A549 (cell line): ENCODE measurements at regions not wholly inside any gene's neighbourhood (a gene's known extent, or its start where the extent isn't known, plus 50 kb on each side); places are given as distances from the start of the nearest gene placed in this dataset.

Experiments
- ATAC-seq, 2 experiments: fragments of 200-7000 bp in 1 of 2; fragments of >200 bp in 1 of 2; cut with Nextera tagmentation in 1 of 2; cut with Tn5 transposase in 1 of 2; 3 replicates each; pipeline versions ENCODE4 v1.8.0 to v1.9.1; 2018 to 2020; ENCODE audit warnings: mild to moderate bottlenecking in 1 of 2, moderate library complexity in 1 of 2
- CTCF ChIA-PET: fragments of 300-600 bp; sonication (Branson Sonifier 250); formaldehyde crosslinking; extraction: SDS; loops from one replicate; lab custom pipeline; 2021; ENCODE audit warnings: antibody characterized with exemption, inconsistent platforms; lab: Yijun Ruan, JAX
- POLR2A ChIA-PET: fragments of 350-600 bp; formaldehyde crosslinking; extraction: SDS; loops from one replicate; lab custom pipeline; 2021; ENCODE audit warnings: antibody characterized with exemption, inconsistent platforms; lab: Yijun Ruan, JAX
- DNase-seq, 2 experiments: peaks; one replicate each; pipeline versions ENCODE4 v3.0.0 to v3.0.0-alpha.2; 2011 to 2016; ENCODE audit warnings: low read depth in 1 of 2, low spot score in 1 of 2
- FAIRE-seq: peaks from 2 replicates; lab custom pipeline; 2011; peaks lifted over from hg19 to GRCh38; lab: Jason Lieb, UNC
- H3K27ac ChIP-seq, 2 experiments: fragments of >200 bp; sonication (Bioruptor Twin); formaldehyde crosslinking; 3 replicates each; pipeline ENCODE4 v1.5.1; 2016 to 2017
- H3K4me1 ChIP-seq: fragments of >200 bp; sonication (Bioruptor Twin); formaldehyde crosslinking; 3 replicates; pipeline ENCODE4 v1.6.1; 2016
- H3K4me2 ChIP-seq: fragments of >200 bp; sonication (Bioruptor Twin); formaldehyde crosslinking; 3 replicates; pipeline ENCODE4 v1.6.1; 2016
- H3K4me3 ChIP-seq: fragments of >200 bp; sonication (Bioruptor Twin); formaldehyde crosslinking; 3 replicates; pipeline ENCODE4 v1.5.1; 2016
- H3K9me3 ChIP-seq: fragments of >200 bp; sonication (Bioruptor Twin); formaldehyde crosslinking; 3 replicates; pipeline ENCODE4 v1.6.1; 2016
- CHD4 ChIP-seq: fragments of 200-600 bp; sonication (generic); IDR thresholded peaks from 2 replicates; pipeline ENCODE4 v1.6.1; 2016; ENCODE audit warnings: antibody characterized with exemption, mild to moderate bottlenecking, borderline replicate concordance
- EHMT2 ChIP-seq: fragments of 200-600 bp; sonication (generic); IDR thresholded peaks from 2 replicates; pipeline ENCODE4 v1.6.1; 2016; ENCODE audit warnings: antibody characterized with exemption, low read depth, mild to moderate bottlenecking, moderate library complexity
- ESRRA ChIP-seq: fragments of 150-350 bp; IDR thresholded peaks from 2 replicates; pipeline ENCODE4 v1.6.1; 2014; ENCODE audit warnings: mild to moderate bottlenecking, low read length, borderline replicate concordance
- FOSB ChIP-seq: fragments of 250-450 bp; sonication (Bioruptor Pico); IDR thresholded peaks from 2 replicates; pipeline ENCODE4 v1.5.0; 2020; ENCODE audit warnings: mild to moderate bottlenecking, moderate library complexity
- HOXA7 ChIP-seq: fragments of 250-450 bp; sonication (Bioruptor Pico); IDR thresholded peaks from 2 replicates; pipeline ENCODE4 v1.5.0; 2020; ENCODE audit warnings: mild to moderate bottlenecking, moderate library complexity
- JUN ChIP-seq, 2 experiments: fragments of >200 bp; sonication (Bioruptor Twin); formaldehyde crosslinking; IDR thresholded peaks; 2 replicates in 1 of 2; 3 replicates in 1 of 2; pipeline ENCODE4 v1.6.1; 2016 to 2017
- JUNB ChIP-seq: fragments of >200 bp; sonication (Bioruptor Twin); formaldehyde crosslinking; IDR thresholded peaks from 2 replicates; pipeline ENCODE4 v1.6.1; 2016
- MYC ChIP-seq: IDR thresholded peaks from 2 replicates; pipeline ENCODE4 v1.6.1; 2012; ENCODE audit warnings: mild to moderate bottlenecking, inconsistent platforms, low read length, improper control_type of control experiment, borderline replicate concordance
- NFE2L2 ChIP-seq: fragments of 150-350 bp; conservative IDR thresholded peaks from 2 replicates; pipeline ENCODE4 v1.6.1; 2014; ENCODE audit warnings: low read length
- PHF8 ChIP-seq: fragments of 200-600 bp; sonication (generic); IDR thresholded peaks from 2 replicates; pipeline ENCODE4 v1.6.1; 2016; ENCODE audit warnings: low read depth, mild to moderate bottlenecking, antibody characterized with exemption, moderate library complexity, borderline replicate concordance
- RCOR1 ChIP-seq: fragments of 150-350 bp; IDR thresholded peaks from 2 replicates; pipeline ENCODE4 v1.6.1; 2014; ENCODE audit warnings: antibody characterized with exemption, low read length, low read depth
- RNF2 ChIP-seq: fragments of 200-600 bp; sonication (generic); IDR thresholded peaks from 2 replicates; pipeline ENCODE4 v1.6.1; 2016; ENCODE audit warnings: low read depth, mild to moderate bottlenecking, antibody characterized with exemption, moderate library complexity, borderline replicate concordance
- TP53 ChIP-seq: fragments of 250-450 bp; sonication (Bioruptor Pico); IDR thresholded peaks from 2 replicates; pipeline ENCODE4 v1.5.0; 2021; ENCODE audit warnings: mild to moderate bottlenecking, moderate library complexity
- ZFP36 ChIP-seq: fragments of 450-650 bp; IDR thresholded peaks from 2 replicates; pipeline ENCODE4 v1.6.1; 2014; ENCODE audit warnings: borderline replicate concordance; ENCODE audit not compliant: partially characterized antibody
- ZSCAN20 ChIP-seq: fragments of 250-450 bp; sonication (Bioruptor Pico); IDR thresholded peaks from 2 replicates; pipeline ENCODE4 v1.8.0; 2022; ENCODE audit warnings: mild to moderate bottlenecking, moderate library complexity
- WGBS: methylation state at CpG from one replicate; pipeline ENCODE4 v1.1.6; 2017; ENCODE audit errors: missing lambda C conversion rate; 5-methylcytosine and 5-hydroxymethylcytosine counted together
- TF ChIP-seq, protein P1 (sequence below): IDR thresholded peaks from 2 replicates; pipeline ENCODE4 v1.6.1; 2012; ENCODE audit warnings: low read depth, borderline replicate concordance
- TF ChIP-seq, protein P2 (sequence below): fragments of >200 bp; sonication (Bioruptor Twin); formaldehyde crosslinking; IDR thresholded peaks from 3 replicates; pipeline ENCODE4 v1.5.1; 2016
- TF ChIP-seq, protein P3 (sequence below): fragments of 250-450 bp; sonication (Bioruptor Pico); IDR thresholded peaks from 2 replicates; pipeline ENCODE4 v1.5.0; 2021; ENCODE audit warnings: mild to moderate bottlenecking, moderate library complexity, borderline replicate concordance

DNA sequence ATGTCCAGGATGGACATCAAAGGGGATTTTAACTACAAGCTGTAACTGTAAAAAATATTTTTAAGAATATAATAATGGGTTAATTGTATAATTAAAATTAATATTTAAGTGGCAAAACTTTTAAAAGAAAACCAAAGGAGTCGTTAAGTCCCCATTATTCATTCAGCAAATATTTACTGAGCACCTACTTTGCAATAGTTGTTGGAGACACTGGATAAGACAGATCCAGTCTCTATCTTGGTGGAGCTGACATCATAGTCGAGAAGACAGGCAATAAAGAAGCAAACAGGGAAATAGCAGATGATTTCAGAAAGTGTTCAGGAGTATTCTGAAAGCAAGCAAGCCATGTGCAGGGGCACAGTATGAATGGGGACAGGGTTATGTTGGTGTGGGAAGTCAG lies 137.0 kb downstream of the CEBPB start:
- peak overlapping the region; percentile 13 to 57; a peak in 4 of 6 replicates for H3K27ac ChIP-seq
- no peak for TF ChIP-seq MYC
- TF ChIP-seq JUNB = 0 out of 2 replicates have a peak, but pooled peaks have one; percentile 23
- H3K4me2 ChIP-seq = no peak overlapping the region
- 12% methylated on average over 2 of the region's 2 CpGs for WGBS
- 0 out of 3 replicates have a peak, but pooled peaks cover 6% of the 10 kb centered on the region for H3K9me3 ChIP-seq
- no peak overlapping the region for H3K4me3 ChIP-seq
- no peak for DNase-seq
- no peak for FAIRE-seq
- CTCF ChIA-PET = interaction anchor here (1.1 to 1.6 kb wide), 6 partner anchors 9 to 158 kb away, joined by 3 to 6 read pairs (median 3); no protein-coding TSS in a partner anchor
- no peak for ATAC-seq
- peaks cover 24% of the 10 kb centered on the region for H3K4me1 ChIP-seq
- POLR2A ChIA-PET = interaction anchor here (0.6 kb wide), 2 partner anchors 11 to 137 kb away, joined by 4 to 7 read pairs; partner anchors contain the start of gene CEBPB

DNA sequence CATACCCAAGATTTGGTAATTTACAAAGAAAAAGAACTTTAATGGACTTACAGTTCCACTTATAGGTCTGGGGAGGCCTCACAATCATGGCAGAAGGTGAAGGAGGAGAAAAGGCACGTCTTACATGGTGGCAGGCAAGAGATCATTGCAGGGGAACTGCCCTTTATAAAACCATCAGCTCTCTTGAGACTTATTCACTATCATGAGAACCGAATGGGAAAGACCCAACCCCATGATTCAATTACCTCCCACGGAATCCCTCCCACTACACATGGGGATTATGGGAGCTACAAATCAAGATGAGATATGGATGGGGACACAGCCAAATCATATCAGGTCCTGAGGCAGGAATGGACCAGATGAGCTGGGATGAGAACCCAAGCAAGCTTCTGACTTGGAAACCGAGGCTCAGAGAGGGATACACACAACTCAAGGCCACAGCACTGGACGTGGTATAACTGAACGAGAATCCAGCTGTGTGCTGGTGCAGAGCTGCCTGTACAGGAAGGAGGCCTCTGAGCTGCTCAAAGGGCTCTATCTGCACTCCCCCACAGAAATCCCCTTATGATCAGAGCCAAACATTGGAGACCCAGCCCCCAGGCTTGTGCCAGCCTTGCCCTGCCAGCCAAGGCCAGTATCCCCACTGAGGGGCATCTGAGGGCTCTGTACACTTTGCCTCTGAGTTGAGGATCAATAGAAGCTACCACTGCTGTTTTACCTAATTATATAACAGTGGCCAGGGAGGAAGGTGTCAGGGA lies 137.8 kb downstream of the CEBPB start:
- H3K9me3 ChIP-seq = 0 out of 3 replicates have a peak, but pooled peaks cover 6% of the 10 kb centered on the region
- ATAC-seq (no peak), DNase-seq (no peak), FAIRE-seq (no peak)
- TF ChIP-seq TP53 (CRISPR knock-in tag) (no peak), ZFP36 (peak; percentile 33)
- no peak overlapping the region for H3K4me3 ChIP-seq
- ChIA-PET POLR2A (interaction anchor here (0.6 kb wide), 1 partner anchor 12 kb away, joined by 7 read pairs; no protein-coding TSS in a partner anchor), CTCF (interaction anchor here (1.1 to 1.6 kb wide), 10 partner anchors 10 to 159 kb away, joined by 3 to 6 read pairs (median 4); no protein-coding TSS in a partner anchor)
- no peak overlapping the region for H3K4me2 ChIP-seq
- H3K4me1 ChIP-seq = peaks cover 25% of the 10 kb centered on the region
- H3K27ac ChIP-seq = peak overlapping the region; percentile 13 to 57; a peak in 4 of 6 replicates
- WGBS = 78% methylated on average over 6 of the region's 6 CpGs

DNA sequence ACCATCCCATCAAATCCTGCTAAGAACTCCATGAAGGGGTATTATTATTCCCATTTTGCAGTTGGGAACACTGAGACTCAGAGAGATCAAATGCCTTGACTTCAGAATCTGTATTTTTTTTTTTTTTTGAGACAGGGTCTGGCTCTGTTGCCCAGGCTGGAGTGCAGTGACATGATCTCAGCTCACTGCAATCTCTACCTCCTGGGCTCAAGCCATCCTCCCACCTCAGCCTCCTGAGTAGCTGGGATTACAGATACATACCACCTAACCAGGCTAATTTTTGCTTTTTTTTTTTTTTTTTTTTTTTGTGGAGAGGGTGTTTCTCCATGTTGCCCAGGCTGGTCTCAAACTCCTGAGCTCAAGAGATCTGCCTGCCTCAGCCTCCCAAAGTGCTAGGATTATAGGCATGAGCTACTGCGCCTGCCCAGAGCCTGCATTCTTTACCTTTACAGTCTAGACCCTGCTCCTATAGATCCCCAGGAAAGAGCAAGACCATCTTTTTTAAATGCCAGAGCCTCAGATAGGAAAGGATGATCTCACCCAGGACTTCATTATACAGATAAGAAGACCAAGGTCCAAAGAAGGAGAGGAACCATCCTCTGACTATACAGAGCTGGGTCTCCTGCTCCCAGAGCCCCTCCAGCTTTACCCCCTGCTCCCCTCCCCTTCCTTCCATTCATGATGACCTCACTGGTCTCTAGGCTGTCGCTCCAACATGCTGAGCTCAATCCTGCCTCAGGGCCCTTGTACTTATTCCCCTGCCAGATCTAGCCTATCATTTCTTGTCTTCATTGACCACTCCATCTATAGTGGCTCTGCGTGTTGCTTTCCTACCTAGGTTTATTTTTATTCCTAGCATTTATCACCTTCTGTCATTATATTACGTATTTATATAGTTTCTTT lies 138.6 kb downstream of the CEBPB start:
- CTCF ChIA-PET = interaction anchor here (0.6 to 1.5 kb wide), 7 partner anchors 9 to 135 kb away, joined by 3 to 5 read pairs (median 4); no protein-coding TSS in a partner anchor
- DNase-seq = no peak
- Histone ChIP-seq H3K4me1 (peaks cover 25% of the 10 kb centered on the region), H3K4me2 (no peak overlapping the region), H3K27ac (peak overlapping the region in 1 of 2 experiments; percentile 57; a peak in 1 of 6 replicates), H3K9me3 (0 out of 3 replicates have a peak, but pooled peaks cover 6% of the 10 kb centered on the region), H3K4me3 (no peak overlapping the region)
- FAIRE-seq = no peak
- WGBS = 88% methylated on average over 4 of the region's 4 CpGs
- ATAC-seq = no peak
- POLR2A ChIA-PET = interaction anchor here (0.7 to 1.9 kb wide), 2 partner anchors 8 to 12 kb away, joined by 3 to 5 read pairs; no protein-coding TSS in a partner anchor
- TF ChIP-seq, protein P1, sequence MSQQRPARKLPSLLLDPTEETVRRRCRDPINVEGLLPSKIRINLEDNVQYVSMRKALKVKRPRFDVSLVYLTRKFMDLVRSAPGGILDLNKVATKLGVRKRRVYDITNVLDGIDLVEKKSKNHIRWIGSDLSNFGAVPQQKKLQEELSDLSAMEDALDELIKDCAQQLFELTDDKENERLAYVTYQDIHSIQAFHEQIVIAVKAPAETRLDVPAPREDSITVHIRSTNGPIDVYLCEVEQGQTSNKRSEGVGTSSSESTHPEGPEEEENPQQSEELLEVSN = no peak
- TF ChIP-seq EHMT2 (no peak), CHD4 (no peak), ZSCAN20 (CRISPR knock-in tag) (no peak), PHF8 (no peak), JUN (IDR thresholded peaks at IDR 0.05) (no peak), FOSB (CRISPR knock-in tag) (no peak), ZFP36 (no peak), TP53 (CRISPR knock-in tag) (no peak), ESRRA (no peak), RNF2 (no peak), NFE2L2 (no peak), RCOR1 (no peak), HOXA7 (CRISPR knock-in tag) (no peak)
- TF ChIP-seq, protein P2, sequence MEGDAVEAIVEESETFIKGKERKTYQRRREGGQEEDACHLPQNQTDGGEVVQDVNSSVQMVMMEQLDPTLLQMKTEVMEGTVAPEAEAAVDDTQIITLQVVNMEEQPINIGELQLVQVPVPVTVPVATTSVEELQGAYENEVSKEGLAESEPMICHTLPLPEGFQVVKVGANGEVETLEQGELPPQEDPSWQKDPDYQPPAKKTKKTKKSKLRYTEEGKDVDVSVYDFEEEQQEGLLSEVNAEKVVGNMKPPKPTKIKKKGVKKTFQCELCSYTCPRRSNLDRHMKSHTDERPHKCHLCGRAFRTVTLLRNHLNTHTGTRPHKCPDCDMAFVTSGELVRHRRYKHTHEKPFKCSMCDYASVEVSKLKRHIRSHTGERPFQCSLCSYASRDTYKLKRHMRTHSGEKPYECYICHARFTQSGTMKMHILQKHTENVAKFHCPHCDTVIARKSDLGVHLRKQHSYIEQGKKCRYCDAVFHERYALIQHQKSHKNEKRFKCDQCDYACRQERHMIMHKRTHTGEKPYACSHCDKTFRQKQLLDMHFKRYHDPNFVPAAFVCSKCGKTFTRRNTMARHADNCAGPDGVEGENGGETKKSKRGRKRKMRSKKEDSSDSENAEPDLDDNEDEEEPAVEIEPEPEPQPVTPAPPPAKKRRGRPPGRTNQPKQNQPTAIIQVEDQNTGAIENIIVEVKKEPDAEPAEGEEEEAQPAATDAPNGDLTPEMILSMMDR = no peak
- TF ChIP-seq, protein P3, sequence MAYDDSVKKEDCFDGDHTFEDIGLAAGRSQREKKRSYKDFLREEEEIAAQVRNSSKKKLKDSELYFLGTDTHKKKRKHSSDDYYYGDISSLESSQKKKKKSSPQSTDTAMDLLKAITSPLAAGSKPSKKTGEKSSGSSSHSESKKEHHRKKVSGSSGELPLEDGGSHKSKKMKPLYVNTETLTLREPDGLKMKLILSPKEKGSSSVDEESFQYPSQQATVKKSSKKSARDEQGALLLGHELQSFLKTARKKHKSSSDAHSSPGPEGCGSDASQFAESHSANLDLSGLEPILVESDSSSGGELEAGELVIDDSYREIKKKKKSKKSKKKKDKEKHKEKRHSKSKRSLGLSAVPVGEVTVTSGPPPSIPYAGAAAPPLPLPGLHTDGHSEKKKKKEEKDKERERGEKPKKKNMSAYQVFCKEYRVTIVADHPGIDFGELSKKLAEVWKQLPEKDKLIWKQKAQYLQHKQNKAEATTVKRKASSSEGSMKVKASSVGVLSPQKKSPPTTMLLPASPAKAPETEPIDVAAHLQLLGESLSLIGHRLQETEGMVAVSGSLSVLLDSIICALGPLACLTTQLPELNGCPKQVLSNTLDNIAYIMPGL (CRISPR knock-in tag) = no peak
